DND-41 (cell line): ENCODE measurements at regions not wholly inside any gene's neighbourhood (a gene's known extent, or its start where the extent isn't known, plus 50 kb on each side); places are given as distances from the start of the nearest gene placed in this dataset.

Experiments used
- CTCF ChIP-seq: IDR thresholded peaks from 2 replicates; pipeline ENCODE4 v1.5.1; 2012; ENCODE audit warnings: borderline replicate concordance, low read length, moderate library complexity, mild to moderate bottlenecking; ENCODE audit not compliant: poor library complexity, severe bottlenecking; ENCODE audit errors: extremely low read depth
- EZH2 ChIP-seq: IDR thresholded peaks from 3 replicates; pipeline ENCODE4 v1.6.1; 2012; ENCODE audit warnings: borderline replicate concordance, low read depth, mild to moderate bottlenecking, moderate library complexity, low read length, inconsistent platforms; ENCODE audit not compliant: severe bottlenecking

- TF ChIP-seq CTCF (no peak), EZH2 (no peak)
Measured at GRCh38 chr3:111325160-111325718, 216.8 kb upstream of the CD96 start.
